ENCODE measurements at regions not wholly inside any gene's neighbourhood (a gene's known extent, or its start where the extent isn't known, plus 50 kb on each side); places are given as distances from the start of the nearest gene placed in this dataset.

GRCh38 chr20:60586269-60587050 is 628.2 kb downstream of the CDH26 start:
- DNase-seq (ENCODE audit: low spot score) (no peak), ATAC-seq (ENCODE audit: low FRiP score) (no peak)
- TF ChIP-seq CTCF (IDR thresholded peaks at IDR 0.05) = no peak

GRCh38 chr20:60587986-60588385 is 629.8 kb downstream of the CDH26 start:
- DNase-seq (ENCODE audit: low spot score) = no peak
- no peak for ATAC-seq (ENCODE audit: low FRiP score)
- TF ChIP-seq CTCF (IDR thresholded peaks at IDR 0.05) = no peak

GRCh38 chr20:60589623-60590022 is 631.4 kb downstream of the CDH26 start:
- TF ChIP-seq CTCF (IDR thresholded peaks at IDR 0.05) = no peak
- no peak for DNase-seq (ENCODE audit: low spot score)

DNA sequence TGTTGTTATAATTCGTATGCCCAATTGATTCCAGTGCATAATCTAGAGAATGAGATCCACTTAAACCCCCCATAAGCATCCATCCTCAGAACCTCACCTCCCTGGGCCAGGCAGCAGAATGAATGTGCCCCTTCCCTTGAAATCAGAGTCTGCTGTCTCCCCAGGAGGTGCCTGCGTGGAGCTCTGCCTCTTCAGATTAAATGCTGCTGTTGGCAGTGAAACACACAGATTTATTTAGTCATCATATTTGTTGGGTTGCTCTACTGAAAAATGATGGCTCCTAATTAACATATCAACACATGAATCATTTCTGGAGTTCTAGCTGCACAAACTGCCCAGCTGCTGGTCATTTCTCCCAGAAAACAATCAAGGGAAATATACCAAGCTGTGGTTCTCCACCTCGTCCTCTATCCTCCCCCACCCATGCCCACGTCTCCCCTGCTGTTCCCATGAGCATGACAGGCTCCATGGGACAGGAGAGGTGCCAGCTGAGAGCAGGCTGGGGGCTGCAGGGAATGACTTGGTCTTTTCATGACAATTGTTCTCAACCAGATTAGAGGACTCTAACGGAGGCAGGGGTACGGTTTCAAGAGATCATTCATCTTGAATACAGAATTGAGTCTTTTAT is 633.1 kb downstream of the CDH26 start:
- DNase-seq (ENCODE audit: low spot score) = no peak
- TF ChIP-seq CTCF (IDR thresholded peaks at IDR 0.05) = no peak
- no peak for ATAC-seq (ENCODE audit: low FRiP score)

More at GRCh38 chr20:60589623-60590022, 631.4 kb downstream of the CDH26 start:
- no peak for ATAC-seq (ENCODE audit: low FRiP score)

- DNase-seq (ENCODE audit: low spot score) = no peak
- no peak for ATAC-seq (ENCODE audit: low FRiP score)
- TF ChIP-seq CTCF (IDR thresholded peaks at IDR 0.05) = no peak
Measured at GRCh38 chr20:60598528-60598927, 640.3 kb downstream of the CDH26 start.

GRCh38 chr20:60599381-60599780 is 641.2 kb downstream of the CDH26 start:
- ATAC-seq (ENCODE audit: low FRiP score) = no peak
- no peak for TF ChIP-seq CTCF (IDR thresholded peaks at IDR 0.05)
- no peak for DNase-seq (ENCODE audit: low spot score)

DNA sequence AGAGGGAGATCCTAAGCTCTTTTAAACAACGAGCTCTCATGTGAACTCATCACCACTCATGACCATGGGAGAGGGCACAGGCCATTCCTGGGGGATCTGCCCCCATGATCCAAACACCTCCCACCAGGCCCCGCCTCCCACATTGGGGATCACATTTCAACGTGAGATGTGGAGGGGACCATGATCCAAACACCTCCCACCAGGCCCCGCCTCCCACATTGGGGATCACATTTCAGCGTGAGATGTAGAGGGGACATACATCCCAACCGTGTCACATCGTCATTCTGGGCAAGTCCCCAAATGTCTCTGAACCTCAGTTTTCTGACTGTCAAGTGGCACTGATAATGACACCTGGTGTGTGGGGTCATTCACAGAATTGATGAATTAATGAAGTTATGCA is 641.8 kb downstream of the CDH26 start:
- ATAC-seq (ENCODE audit: low FRiP score) (no peak), DNase-seq (ENCODE audit: low spot score) (no peak)
- TF ChIP-seq CTCF (IDR thresholded peaks at IDR 0.05) = no peak
